ENCODE measurements at regions not wholly inside any gene's neighbourhood (a gene's known extent, or its start where the extent isn't known, plus 50 kb on each side); places are given as distances from the start of the nearest gene placed in this dataset.
"Not testable (repeated sequence)": the region's sequence is repeated elsewhere in the genome, so short reads cannot be mapped to it uniquely, and the experiment has no call there.

DNA sequence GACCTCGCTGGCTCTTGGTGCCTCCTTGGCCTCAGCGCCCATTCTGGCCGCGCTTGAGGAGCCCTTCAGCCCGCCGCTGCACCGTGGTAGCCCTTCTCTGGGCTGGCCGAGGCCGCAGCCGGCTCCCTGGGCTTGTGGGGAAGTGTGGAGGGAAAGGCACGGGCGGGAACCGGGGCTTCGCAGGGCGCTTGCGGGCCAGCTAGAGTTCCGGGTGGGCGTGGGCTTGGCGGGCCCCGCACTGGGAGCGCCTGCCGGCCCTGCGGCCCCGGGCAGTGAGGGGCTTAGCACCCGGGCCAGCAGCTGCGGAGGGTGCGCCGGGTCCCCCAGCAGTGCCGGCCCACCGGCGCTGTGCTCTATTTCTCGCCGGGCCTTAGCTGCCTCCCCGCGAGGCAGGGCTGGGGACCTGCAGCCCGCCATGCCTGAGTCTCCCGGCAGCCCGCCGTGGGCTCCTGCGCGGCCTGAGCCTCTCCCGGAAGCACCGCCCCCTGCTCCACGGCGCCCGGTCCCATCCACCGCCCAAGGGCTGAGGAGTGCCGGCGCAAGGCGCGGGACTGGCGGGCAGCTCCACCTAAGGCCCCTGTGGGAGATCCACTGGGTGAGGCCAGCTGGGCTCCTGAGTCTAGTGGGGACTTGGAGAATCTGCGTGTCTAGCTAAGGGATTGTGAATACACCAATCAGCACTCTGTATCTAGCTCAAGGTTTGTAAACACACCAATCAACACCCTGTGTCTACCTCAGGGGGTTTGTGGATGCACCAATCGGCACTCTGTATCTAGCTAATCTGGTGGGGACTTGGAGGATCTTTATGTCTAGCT, 141.1 kb downstream of the SLCO4C1 start:
- not testable (repeated sequence) for DNase-seq (ENCODE audit: low spot score); H3K36me3 ChIP-seq; H3K9me3 ChIP-seq; H3K27me3 ChIP-seq (replicated peaks; ENCODE audit: insufficient read depth); H3K4me1 ChIP-seq (ENCODE audit: control insufficient read depth in 1 of 2, low read depth in 2 of 2); ATAC-seq (ENCODE audit: insufficient number of reproducible peaks, low FRiP score, low read depth); H3K4me3 ChIP-seq; H3K27ac ChIP-seq

DNA sequence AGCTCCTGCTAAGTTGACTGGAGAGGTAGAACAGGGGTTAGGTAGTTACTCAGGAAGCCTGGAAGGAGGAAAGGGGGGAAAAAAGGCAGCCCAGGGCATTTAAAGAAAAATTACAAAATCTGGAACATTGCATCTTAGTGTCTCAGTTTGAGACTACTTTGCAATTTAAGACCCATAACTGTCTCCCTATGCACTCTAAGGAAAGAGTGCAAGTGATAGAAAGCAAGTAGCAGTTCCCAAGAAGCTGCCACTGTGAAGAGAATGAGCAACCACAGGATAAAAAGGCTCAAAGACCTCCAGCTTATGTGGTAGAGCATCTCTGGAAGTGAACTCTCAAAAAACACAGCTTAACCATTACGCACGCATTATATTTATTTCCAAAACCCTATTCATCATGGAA, 141.8 kb downstream of the SLCO4C1 start:
- Histone ChIP-seq H3K4me3 (no peak overlapping the region), H3K27me3 (replicated peaks; ENCODE audit: insufficient read depth) (no peaks in the 10 kb centered on the region), H3K4me1 (ENCODE audit: control insufficient read depth in 1 of 2, low read depth in 2 of 2) (no peaks in the 10 kb centered on the region), H3K27ac (no peak overlapping the region), H3K36me3 (no peaks in the 10 kb centered on the region), H3K9me3 (no peaks in the 10 kb centered on the region)
- DNase-seq (ENCODE audit: low spot score) (no peak), ATAC-seq (ENCODE audit: insufficient number of reproducible peaks, low FRiP score, low read depth) (no peak)
- TF ChIP-seq, protein P1, sequence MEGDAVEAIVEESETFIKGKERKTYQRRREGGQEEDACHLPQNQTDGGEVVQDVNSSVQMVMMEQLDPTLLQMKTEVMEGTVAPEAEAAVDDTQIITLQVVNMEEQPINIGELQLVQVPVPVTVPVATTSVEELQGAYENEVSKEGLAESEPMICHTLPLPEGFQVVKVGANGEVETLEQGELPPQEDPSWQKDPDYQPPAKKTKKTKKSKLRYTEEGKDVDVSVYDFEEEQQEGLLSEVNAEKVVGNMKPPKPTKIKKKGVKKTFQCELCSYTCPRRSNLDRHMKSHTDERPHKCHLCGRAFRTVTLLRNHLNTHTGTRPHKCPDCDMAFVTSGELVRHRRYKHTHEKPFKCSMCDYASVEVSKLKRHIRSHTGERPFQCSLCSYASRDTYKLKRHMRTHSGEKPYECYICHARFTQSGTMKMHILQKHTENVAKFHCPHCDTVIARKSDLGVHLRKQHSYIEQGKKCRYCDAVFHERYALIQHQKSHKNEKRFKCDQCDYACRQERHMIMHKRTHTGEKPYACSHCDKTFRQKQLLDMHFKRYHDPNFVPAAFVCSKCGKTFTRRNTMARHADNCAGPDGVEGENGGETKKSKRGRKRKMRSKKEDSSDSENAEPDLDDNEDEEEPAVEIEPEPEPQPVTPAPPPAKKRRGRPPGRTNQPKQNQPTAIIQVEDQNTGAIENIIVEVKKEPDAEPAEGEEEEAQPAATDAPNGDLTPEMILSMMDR (IDR thresholded peaks at IDR 0.05) = no peak

DNA sequence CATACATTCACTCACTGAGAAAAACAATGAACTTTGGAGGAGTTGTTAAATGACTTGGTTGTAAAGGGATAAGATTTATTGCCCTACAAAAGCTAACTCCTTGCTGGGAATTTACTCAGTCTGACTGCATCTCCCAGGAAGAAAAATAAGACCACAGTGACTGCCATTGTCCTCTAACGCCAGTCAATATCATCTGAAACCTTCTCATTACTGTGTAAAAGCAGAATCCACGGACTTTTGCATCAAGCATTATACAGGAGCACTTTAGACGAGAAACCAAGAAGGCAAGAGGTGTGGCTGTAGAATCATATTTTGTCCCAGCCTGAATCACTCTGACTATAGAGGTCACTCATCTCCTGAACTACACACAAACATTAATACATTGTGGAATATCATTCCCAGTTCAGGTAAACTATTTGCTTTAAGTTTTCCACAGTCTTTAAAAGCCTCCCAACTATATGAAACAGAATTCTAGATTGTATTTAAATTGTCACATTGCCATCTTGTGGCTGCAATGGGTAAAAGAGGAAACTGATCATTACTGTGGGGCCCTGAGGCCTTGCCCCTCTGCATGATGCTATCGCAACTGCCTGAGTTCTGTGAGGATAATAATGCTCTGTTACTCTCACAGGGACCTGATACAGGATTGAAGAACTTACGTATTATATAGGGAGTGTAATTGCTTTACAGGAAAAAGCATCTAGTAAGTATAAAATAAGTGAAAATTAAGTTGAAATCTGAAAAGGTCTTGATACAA, 142.9 kb downstream of the SLCO4C1 start:
- Histone ChIP-seq H3K4me3 (no peak overlapping the region), H3K27me3 (replicated peaks; ENCODE audit: insufficient read depth) (no peaks in the 10 kb centered on the region), H3K4me1 (ENCODE audit: control insufficient read depth in 1 of 2, low read depth in 2 of 2) (no peaks in the 10 kb centered on the region), H3K36me3 (no peaks in the 10 kb centered on the region), H3K9me3 (no peaks in the 10 kb centered on the region), H3K27ac (no peak overlapping the region)
- DNase-seq (ENCODE audit: low spot score) (no peak), ATAC-seq (ENCODE audit: insufficient number of reproducible peaks, low FRiP score, low read depth) (no peak)
- TF ChIP-seq, protein P1 (IDR thresholded peaks at IDR 0.05) = peak; percentile 13

DNA sequence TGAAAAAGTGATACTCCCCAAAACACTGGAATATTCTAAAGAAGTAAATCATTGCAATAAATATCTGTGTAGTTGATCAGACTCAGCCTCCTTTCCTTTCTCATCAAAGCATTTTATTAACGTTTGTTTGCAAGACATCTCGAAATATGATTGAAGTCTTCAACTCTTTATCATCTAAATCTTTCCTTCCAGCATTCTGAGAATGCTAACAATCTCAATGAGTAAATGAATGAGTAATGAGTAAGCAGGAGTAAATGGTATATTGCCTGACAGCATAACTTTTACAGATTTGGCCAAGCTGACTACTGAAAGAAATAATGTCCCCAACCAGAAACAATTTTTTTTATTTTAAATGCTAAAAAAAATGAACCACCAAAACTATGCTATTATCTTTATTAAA, 157.1 kb downstream of the SLCO4C1 start:
- H3K9me3 ChIP-seq = no peaks in the 10 kb centered on the region
- no peaks in the 10 kb centered on the region for H3K4me1 ChIP-seq (ENCODE audit: control insufficient read depth in 1 of 2, low read depth in 2 of 2)
- H3K27ac ChIP-seq = no peak overlapping the region
- no peak overlapping the region for H3K4me3 ChIP-seq
- ATAC-seq (ENCODE audit: insufficient number of reproducible peaks, low FRiP score, low read depth) (no peak), DNase-seq (ENCODE audit: low spot score) (no peak)
- TF ChIP-seq, protein P1 (IDR thresholded peaks at IDR 0.05) = no peak
- H3K36me3 ChIP-seq = no peaks in the 10 kb centered on the region
- H3K27me3 ChIP-seq (replicated peaks; ENCODE audit: insufficient read depth) = no peaks in the 10 kb centered on the region

DNA sequence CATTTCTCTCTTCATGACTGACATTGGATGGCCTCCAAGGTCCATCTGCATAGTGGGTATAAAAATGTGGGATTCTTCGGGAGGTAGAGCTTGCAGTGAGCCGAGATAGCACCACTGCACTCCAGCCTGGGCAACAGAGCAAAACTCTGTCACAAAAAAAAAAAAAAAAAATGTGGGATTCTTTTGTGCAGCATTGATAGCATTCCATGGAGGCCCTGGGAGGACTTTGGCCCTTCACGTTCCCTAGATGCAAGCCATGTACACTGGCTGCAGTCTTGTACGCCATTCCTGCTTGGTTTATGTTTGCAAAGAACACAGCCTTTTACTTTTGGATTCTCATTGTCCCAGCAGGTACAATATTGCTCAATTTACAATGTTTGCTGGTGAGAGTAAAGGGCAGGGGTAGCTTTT, 157.8 kb downstream of the SLCO4C1 start:
- ATAC-seq (ENCODE audit: insufficient number of reproducible peaks, low FRiP score, low read depth) = no peak
- DNase-seq (ENCODE audit: low spot score) = no peak

More for the DNA sequence above, 157.8 kb downstream of the SLCO4C1 start:
- TF ChIP-seq, protein P1 (IDR thresholded peaks at IDR 0.05) = no peak
- Histone ChIP-seq H3K27me3 (replicated peaks; ENCODE audit: insufficient read depth) (no peaks in the 10 kb centered on the region), H3K4me1 (ENCODE audit: control insufficient read depth in 1 of 2, low read depth in 2 of 2) (no peaks in the 10 kb centered on the region), H3K36me3 (no peaks in the 10 kb centered on the region), H3K4me3 (no peak overlapping the region), H3K27ac (no peak overlapping the region), H3K9me3 (no peaks in the 10 kb centered on the region)

Measured in thoracic aorta (tissue), 2 donors.